H1 (cell line): ENCODE measurements at regions not wholly inside any gene's neighbourhood (a gene's known extent, or its start where the extent isn't known, plus 50 kb on each side); places are given as distances from the start of the nearest gene placed in this dataset.

Experiments used
- CTCF ChIP-seq, 3 experiments: IDR thresholded peaks; 1 replicate in 2 of 3; 2 replicates in 1 of 3; pipeline versions ENCODE4 v1.5.1 to v1.6.1; 2011; ENCODE audit warnings: low read length in 3 of 3, mild to moderate bottlenecking in 3 of 3, inconsistent platforms in 2 of 3, low read depth in 1 of 3, moderate library complexity in 1 of 3; ENCODE audit not compliant: insufficient read depth in 1 of 3; ENCODE audit errors: control extremely low read depth in 1 of 3
- EP300 ChIP-seq, 2 experiments: IDR thresholded peaks; 1 replicate in 1 of 2; 2 replicates in 1 of 2; pipeline ENCODE4 v1.6.1; 2011 to 2012; ENCODE audit warnings: low read depth in 2 of 2, low read length in 2 of 2, mild to moderate bottlenecking in 2 of 2, borderline replicate concordance in 1 of 2, inconsistent platforms in 1 of 2, moderate library complexity in 1 of 2
- EZH2 ChIP-seq: fragments of 200-600 bp; sonication (generic); IDR thresholded peaks from 2 replicates; pipeline ENCODE4 v1.7.1; 2012; ENCODE audit warnings: low read depth, mild to moderate bottlenecking, moderate library complexity, low read length, inconsistent platforms; ENCODE audit not compliant: severe bottlenecking
- GABPA ChIP-seq: IDR thresholded peaks from 2 replicates; pipeline ENCODE4 v1.6.1; 2011; ENCODE audit warnings: mild to moderate bottlenecking, low read length, moderate library complexity, borderline replicate concordance; ENCODE audit not compliant: insufficient read depth
- JUN ChIP-seq: IDR thresholded peaks from 2 replicates; pipeline ENCODE4 v1.6.1; 2011; ENCODE audit warnings: low read depth, mild to moderate bottlenecking, improper control_type of control experiment, low read length
- POLR2A ChIP-seq, 2 experiments: IDR thresholded peaks; 1 replicate in 1 of 2; 2 replicates in 1 of 2; pipeline ENCODE4 v1.6.1; 2011; ENCODE audit warnings: low read depth in 2 of 2, low read length in 2 of 2, mild to moderate bottlenecking in 2 of 2; ENCODE audit errors: control extremely low read depth in 1 of 2
- POLR2AphosphoS5 ChIP-seq: IDR thresholded peaks from 2 replicates; pipeline ENCODE4 v1.6.1; 2011; ENCODE audit warnings: low read depth, low read length
- RXRA ChIP-seq: IDR thresholded peaks from 2 replicates; pipeline ENCODE4 v1.6.1; 2011; ENCODE audit warnings: low read depth, mild to moderate bottlenecking, low read length, moderate library complexity; ENCODE audit not compliant: insufficient read depth
- TAF1 ChIP-seq: IDR thresholded peaks from 2 replicates; pipeline ENCODE4 v1.6.1; 2011; ENCODE audit warnings: mild to moderate bottlenecking, low read depth, low read length
- USF2 ChIP-seq: IDR thresholded peaks from 2 replicates; pipeline ENCODE4 v1.6.1; 2011; ENCODE audit warnings: low read length, improper control_type of control experiment
- YY1 ChIP-seq: IDR thresholded peaks from 2 replicates; pipeline ENCODE4 v1.6.1; 2011; ENCODE audit warnings: low read depth, mild to moderate bottlenecking, low read length

- no peak for TF ChIP-seq EZH2
- no peak for TF ChIP-seq CTCF (IDR thresholded peaks at IDR 0.05; ENCODE audit: control extremely low read depth in 1 of 3, insufficient read depth in 1 of 3, low read depth in 1 of 3, low read length in 3 of 3)
- no peak for TF ChIP-seq POLR2A (IDR thresholded peaks at IDR 0.05; ENCODE audit: control extremely low read depth in 1 of 2, low read depth in 2 of 2, low read length in 2 of 2)
- no peak for TF ChIP-seq GABPA
- no peak for TF ChIP-seq RXRA
- no peak for TF ChIP-seq POLR2AphosphoS5
- TF ChIP-seq EP300 (IDR thresholded peaks at IDR 0.05; ENCODE audit: borderline replicate concordance in 1 of 2, low read depth in 2 of 2, low read length in 2 of 2) = no peak
- no peak for TF ChIP-seq TAF1
- TF ChIP-seq JUN = no peak
- no peak for TF ChIP-seq YY1
- TF ChIP-seq USF2 = no peak
Observed at GRCh38 chr2:239504643-239505235, 103.9 kb upstream of the HDAC4 start.
